Activated CD4-positive, alpha-beta T cell treated with anti-CD3 and anti-CD28 coated beads, Interleukin-10, Interleukin-2, amounts not matched to agents 100 ng/mL and 50 ng/mL, durations not matched to agents 16 hours and 8 hours (primary cell): ENCODE measurements at regions not wholly inside any gene's neighbourhood (a gene's known extent, or its start where the extent isn't known, plus 50 kb on each side); places are given as distances from the start of the nearest gene placed in this dataset.

Source experiments
- DNase-seq: peaks from one replicate; pipeline ENCODE4 v3.0.0-alpha.2; 2020

DNA sequence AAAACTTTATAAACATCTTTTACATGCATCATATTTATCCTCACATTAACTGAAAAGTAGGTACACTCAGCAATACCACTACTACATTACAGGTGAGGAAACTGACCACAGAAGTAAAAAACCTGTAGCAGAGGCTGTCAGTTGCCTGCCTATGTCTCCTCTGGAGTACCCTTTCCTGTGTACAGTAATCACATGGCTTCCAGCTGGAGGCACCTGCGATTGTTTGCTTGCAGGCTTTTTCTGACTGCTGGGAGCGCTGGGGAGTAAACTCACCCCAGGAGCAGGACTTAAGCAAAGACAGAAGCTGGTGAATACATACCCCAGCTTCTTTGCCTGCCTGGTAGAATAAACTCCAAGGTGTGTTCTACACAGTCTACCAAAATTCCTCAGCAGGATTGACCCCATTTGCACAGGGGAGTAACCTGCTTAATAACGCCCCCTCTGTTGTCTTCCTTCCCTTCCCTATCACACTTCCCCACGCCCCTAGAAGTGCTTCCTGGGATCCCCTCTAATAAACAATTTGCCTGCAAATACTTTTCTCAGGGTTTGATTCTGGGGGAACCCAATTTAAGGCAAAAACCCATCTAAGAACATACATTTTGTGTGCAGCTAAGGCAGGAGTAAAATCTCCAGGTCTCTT is 138.9 kb downstream of the PTH2R start:
- no peak for DNase-seq

DNA sequence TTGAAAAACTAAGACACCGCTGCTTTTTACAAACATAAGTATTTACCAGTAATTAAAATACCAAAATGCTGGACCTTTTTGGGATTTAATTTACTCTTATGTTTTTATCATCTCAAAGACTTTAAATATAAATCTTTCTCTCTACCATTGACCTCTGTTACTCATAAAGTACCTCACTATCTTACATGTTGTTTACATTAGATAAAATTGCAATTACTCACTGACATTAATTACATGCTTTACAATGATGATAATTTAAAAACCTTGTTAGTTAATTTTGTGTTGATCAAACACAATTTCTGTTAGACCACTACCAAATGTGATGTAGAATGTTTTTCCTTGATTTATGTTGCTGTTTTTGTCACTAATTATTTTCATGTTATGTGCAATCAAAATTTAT is 139.5 kb downstream of the PTH2R start:
- DNase-seq, result no peak

- no peak for DNase-seq
These were observed 140.5 kb downstream of the PTH2R start for GRCh38 chr2:208546860-208547650.

GRCh38 chr2:208548700-208549099 is 142.1 kb downstream of the PTH2R start:
- no peak for DNase-seq

- no peak for DNase-seq
These were observed 143.1 kb downstream of the PTH2R start for GRCh38 chr2:208549546-208550158.

DNA sequence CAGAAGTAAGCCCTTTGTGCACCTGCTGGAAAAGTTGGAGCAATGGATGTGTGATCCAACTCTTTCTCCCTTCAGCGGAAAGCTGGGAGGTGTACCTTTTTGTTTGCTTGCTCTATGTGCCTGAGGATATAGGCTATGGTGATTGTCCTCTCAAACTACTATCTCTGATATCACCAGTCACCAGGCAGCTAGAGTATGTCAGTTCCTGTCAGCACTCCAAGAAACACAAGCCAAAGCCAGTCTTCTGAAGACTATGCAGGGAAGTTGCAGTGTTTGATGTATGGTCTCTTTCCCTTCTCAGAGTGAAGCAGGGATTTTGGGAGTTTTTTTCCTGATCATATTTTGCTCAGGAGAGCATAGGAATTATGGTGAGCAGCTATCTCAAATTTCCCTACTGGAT is 146.4 kb downstream of the PTH2R start:
- DNase-seq, result no peak

GRCh38 chr2:208556983-208557484 is 150.4 kb downstream of the PTH2R start:
- DNase-seq, result no peak

GRCh38 chr2:208565690-208566416 is 159.3 kb downstream of the PTH2R start:
- no peak for DNase-seq

GRCh38 chr2:208568203-208568602 is 161.6 kb downstream of the PTH2R start:
- DNase-seq, result no peak

GRCh38 chr2:208570066-208570465 is 163.5 kb downstream of the PTH2R start:
- no peak for DNase-seq

GRCh38 chr2:208570851-208571763 is 164.5 kb downstream of the PTH2R start:
- DNase-seq, result no peak

- DNase-seq, result no peak
These were observed 165.2 kb downstream of the PTH2R start for GRCh38 chr2:208571764-208572131.

- DNase-seq, result no peak
These were observed 167.0 kb downstream of the PTH2R start for GRCh38 chr2:208573569-208573968.

GRCh38 chr2:208579678-208580077 is 173.1 kb downstream of the PTH2R start:
- no peak for DNase-seq

- DNase-seq, result no peak
These were observed 177.9 kb downstream of the PTH2R start for GRCh38 chr2:208584378-208584985.

DNA sequence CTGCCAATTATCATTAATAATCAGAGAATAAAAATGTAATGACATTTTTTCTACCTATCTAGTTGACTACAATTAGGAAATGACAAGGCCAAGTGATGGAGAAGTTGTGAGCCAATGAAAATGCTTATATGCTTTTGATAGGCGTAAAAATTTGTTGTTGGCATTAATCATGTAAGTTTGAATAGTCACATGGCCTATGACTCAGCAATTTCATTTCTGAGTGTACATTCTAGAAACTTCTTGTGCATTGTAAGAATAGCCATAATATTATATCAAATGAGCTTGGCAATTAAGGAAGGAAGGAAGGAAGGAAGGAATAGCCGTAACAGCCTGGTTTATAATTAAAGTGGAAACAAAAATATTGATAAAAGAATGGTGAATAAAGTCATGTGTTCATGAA is 179.9 kb downstream of the PTH2R start:
- DNase-seq, result no peak

DNA sequence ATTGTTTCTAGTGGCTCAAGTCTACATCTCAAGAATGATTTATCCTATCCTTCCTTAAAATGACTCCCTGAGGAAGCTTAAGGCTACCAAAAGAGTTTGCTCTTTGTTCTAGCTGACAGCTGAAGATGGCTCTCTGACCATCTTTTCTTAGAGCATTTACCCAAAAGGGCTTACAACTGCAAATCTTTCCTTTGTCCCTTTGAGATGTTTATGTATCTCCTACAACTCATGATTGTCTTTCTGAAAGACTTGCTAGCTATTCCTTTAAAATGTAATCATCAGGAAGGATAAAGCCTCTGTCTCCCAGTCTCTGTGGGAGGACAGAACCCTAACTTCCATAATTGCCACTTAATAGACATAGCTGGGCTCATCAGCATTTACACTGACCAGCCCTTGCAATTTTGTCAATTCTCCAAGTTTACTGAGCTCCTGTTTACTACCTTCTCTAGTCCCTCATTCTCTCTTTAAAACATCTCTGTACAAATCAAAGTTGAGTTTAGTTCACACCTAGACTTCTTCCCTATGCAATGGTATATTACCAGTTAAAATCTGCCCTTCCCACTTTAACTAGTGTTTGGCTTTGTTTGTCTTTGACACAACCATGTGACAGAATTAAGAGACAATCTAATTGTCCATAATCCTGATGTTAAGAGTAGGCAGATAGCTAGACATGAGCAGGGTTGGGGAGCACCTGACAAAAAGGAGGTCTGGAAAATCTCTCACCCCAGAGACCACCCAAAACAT is 188.2 kb downstream of the PTH2R start:
- DNase-seq, result no peak

GRCh38 chr2:208595386-208596275 is 189.0 kb downstream of the PTH2R start:
- DNase-seq, result no peak

DNA sequence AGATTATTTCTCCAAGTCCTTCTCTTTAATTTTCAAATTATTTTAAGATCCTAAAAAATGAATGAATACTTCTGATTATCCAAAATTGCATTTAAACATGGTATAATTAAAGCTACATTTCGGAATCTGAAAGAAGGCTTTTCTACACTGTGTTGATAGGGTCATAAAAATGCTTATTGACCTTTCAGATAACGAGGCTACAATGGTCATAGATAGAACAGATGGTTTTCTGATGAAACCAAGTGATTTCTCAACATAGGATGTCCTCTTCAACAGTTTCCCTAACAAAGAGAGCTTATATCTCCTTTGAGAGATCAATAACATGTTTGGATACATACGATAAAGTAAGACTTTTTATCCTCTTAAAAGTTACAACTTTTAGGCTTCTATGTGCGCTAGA is 201.1 kb downstream of the PTH2R start:
- no peak for DNase-seq
